ENCODE measurements at regions not wholly inside any gene's neighbourhood (a gene's known extent, or its start where the extent isn't known, plus 50 kb on each side); places are given as distances from the start of the nearest gene placed in this dataset.

GRCh38 chr21:35482933-35483662 lies 434.0 kb upstream of the RUNX1 start:
- no peaks in the 10 kb centered on the region for H3K36me3 ChIP-seq
- no peaks in the 10 kb centered on the region for H3K27me3 ChIP-seq
- H3K4me1 ChIP-seq = no peaks in the 10 kb centered on the region
- no peak for DNase-seq
- no peak overlapping the region for H3K4me3 ChIP-seq
- TF ChIP-seq CTCF (IDR thresholded peaks at IDR 0.05) = no peak
- TF ChIP-seq POLR2A (IDR thresholded peaks at IDR 0.05) = no peak
- no peak overlapping the region for H3K27ac ChIP-seq
- H3K9me3 ChIP-seq = no peaks in the 10 kb centered on the region

GRCh38 chr21:35482096-35482495 lies 433.0 kb upstream of the RUNX1 start:
- DNase-seq = no peak
- Histone ChIP-seq H3K4me1 (no peaks in the 10 kb centered on the region), H3K4me3 (no peak overlapping the region), H3K9me3 (no peaks in the 10 kb centered on the region), H3K27ac (no peak overlapping the region), H3K27me3 (no peaks in the 10 kb centered on the region), H3K36me3 (no peaks in the 10 kb centered on the region)
- no peak for TF ChIP-seq POLR2A (IDR thresholded peaks at IDR 0.05)
- TF ChIP-seq CTCF (IDR thresholded peaks at IDR 0.05) = no peak

GRCh38 chr21:35481005-35481404 lies 431.9 kb upstream of the RUNX1 start:
- no peak for DNase-seq
- TF ChIP-seq CTCF (IDR thresholded peaks at IDR 0.05) = no peak
- TF ChIP-seq POLR2A (IDR thresholded peaks at IDR 0.05) = no peak

GRCh38 chr21:35479529-35479928 lies 430.4 kb upstream of the RUNX1 start:
- Histone ChIP-seq H3K4me1 (no peaks in the 10 kb centered on the region), H3K27me3 (no peaks in the 10 kb centered on the region), H3K27ac (no peak overlapping the region), H3K4me3 (no peak overlapping the region), H3K36me3 (no peaks in the 10 kb centered on the region), H3K9me3 (no peaks in the 10 kb centered on the region)
- TF ChIP-seq POLR2A (IDR thresholded peaks at IDR 0.05) (no peak), CTCF (IDR thresholded peaks at IDR 0.05) (no peak)
- no peak for DNase-seq

More at GRCh38 chr21:35481005-35481404, 431.9 kb upstream of the RUNX1 start:
- no peaks in the 10 kb centered on the region for H3K9me3 ChIP-seq
- H3K4me3 ChIP-seq = no peak overlapping the region
- no peaks in the 10 kb centered on the region for H3K4me1 ChIP-seq
- no peaks in the 10 kb centered on the region for H3K36me3 ChIP-seq
- H3K27ac ChIP-seq = no peak overlapping the region
- H3K27me3 ChIP-seq = no peaks in the 10 kb centered on the region

GRCh38 chr21:35479065-35479448 lies 430.0 kb upstream of the RUNX1 start:
- DNase-seq = no peak
- H3K4me3 ChIP-seq = no peak overlapping the region
- no peaks in the 10 kb centered on the region for H3K27me3 ChIP-seq
- H3K4me1 ChIP-seq = no peaks in the 10 kb centered on the region
- H3K36me3 ChIP-seq = no peaks in the 10 kb centered on the region
- no peaks in the 10 kb centered on the region for H3K9me3 ChIP-seq
- peak overlapping the region in 1 of 4 donors; percentile 32 for H3K27ac ChIP-seq
- TF ChIP-seq POLR2A (IDR thresholded peaks at IDR 0.05) (no peak), CTCF (IDR thresholded peaks at IDR 0.05) (no peak)
